H9 (cell line): ENCODE measurements at regions not wholly inside any gene's neighbourhood (a gene's known extent, or its start where the extent isn't known, plus 50 kb on each side); places are given as distances from the start of the nearest gene placed in this dataset.

ENCODE experiments used
- DNase-seq: peaks from one replicate; pipeline ENCODE4 v3.0.0-alpha.2; 2017
- H2AFZ ChIP-seq: one replicate; pipeline ENCODE4 v1.6.1; 2013; ENCODE audit warnings: mild to moderate bottlenecking, low read length, control low read depth, moderate library complexity
- H2AK5ac ChIP-seq: 2 replicates; pipeline ENCODE4 v1.6.1; 2013; ENCODE audit warnings: low read length, control low read depth, mixed read lengths; ENCODE audit not compliant: insufficient read length
- H2BK120ac ChIP-seq: one replicate; pipeline ENCODE4 v1.6.1; 2013; ENCODE audit warnings: low read depth, mild to moderate bottlenecking, low read length, control low read depth, inconsistent platforms; ENCODE audit not compliant: poor library complexity, severe bottlenecking
- H2BK12ac ChIP-seq: 2 replicates; pipeline ENCODE4 v1.6.1; 2013; ENCODE audit warnings: low read length, control low read depth, mixed read lengths, low read depth; ENCODE audit not compliant: insufficient read length
- H2BK15ac ChIP-seq: 2 replicates; pipeline ENCODE4 v1.6.1; 2013; ENCODE audit warnings: low read depth, low read length, control low read depth
- H2BK20ac ChIP-seq: one replicate; pipeline ENCODE4 v1.6.1; 2013; ENCODE audit warnings: low read depth, mild to moderate bottlenecking, low read length, control low read depth, inconsistent platforms; ENCODE audit not compliant: poor library complexity, severe bottlenecking
- H2BK5ac ChIP-seq: 2 replicates; pipeline ENCODE4 v1.6.1; 2013; ENCODE audit warnings: low read length, control low read depth, mixed read lengths; ENCODE audit not compliant: insufficient read length
- H3K14ac ChIP-seq: 2 replicates; pipeline ENCODE4 v1.6.1; 2013; ENCODE audit warnings: low read length, control low read depth; ENCODE audit not compliant: insufficient read depth
- H3K18ac ChIP-seq: 2 replicates; pipeline ENCODE4 v1.6.1; 2013; ENCODE audit warnings: low read depth, mild to moderate bottlenecking, mixed read lengths, low read length, control low read depth; ENCODE audit not compliant: insufficient read length
- H3K23ac ChIP-seq: 2 replicates; pipeline ENCODE4 v1.6.1; 2013; ENCODE audit warnings: low read length, control low read depth, mixed read lengths, low read depth; ENCODE audit not compliant: insufficient read length
- H3K23me2 ChIP-seq: 2 replicates; pipeline ENCODE4 v1.6.1; 2013; ENCODE audit warnings: low read depth, mild to moderate bottlenecking, mixed read lengths, low read length, control low read depth; ENCODE audit not compliant: insufficient read length, poor library complexity, severe bottlenecking
- H3K27ac ChIP-seq: 2 replicates; pipeline ENCODE4 v1.5.1; 2013; ENCODE audit warnings: low read length, control low read depth, mixed read lengths, low read depth; ENCODE audit not compliant: insufficient read length
- H3K27me3 ChIP-seq: 2 replicates; pipeline ENCODE4 v1.6.1; 2013; ENCODE audit warnings: low read length, control low read depth, inconsistent platforms; ENCODE audit not compliant: insufficient read depth
- H3K4ac ChIP-seq: 2 replicates; pipeline ENCODE4 v1.6.1; 2013; ENCODE audit warnings: low read depth, mild to moderate bottlenecking, control low read depth, inconsistent platforms, low read length, moderate library complexity
- H3K4me1 ChIP-seq: 2 replicates; pipeline ENCODE4 v1.6.1; 2013; ENCODE audit warnings: low read length, control low read depth, inconsistent platforms; ENCODE audit not compliant: insufficient read depth
- H3K4me2 ChIP-seq: 2 replicates; pipeline ENCODE4 v1.6.1; 2013; ENCODE audit warnings: low read length, control low read depth, mixed read lengths; ENCODE audit not compliant: insufficient read length, insufficient read depth
- H3K56ac ChIP-seq: 2 replicates; pipeline ENCODE4 v1.6.1; 2013; ENCODE audit warnings: low read depth, mild to moderate bottlenecking, mixed read lengths, low read length, control low read depth; ENCODE audit not compliant: insufficient read length
- H3K79me1 ChIP-seq: 2 replicates; pipeline ENCODE4 v1.6.1; 2013; ENCODE audit warnings: low read depth, mild to moderate bottlenecking, moderate library complexity, low read length, control low read depth, inconsistent platforms; ENCODE audit not compliant: insufficient read depth, poor library complexity, severe bottlenecking
- H3K79me2 ChIP-seq: 2 replicates; pipeline ENCODE4 v1.6.1; 2013; ENCODE audit warnings: low read length, control low read depth, inconsistent platforms; ENCODE audit not compliant: insufficient read depth
- H3K9ac ChIP-seq: 2 replicates; pipeline ENCODE4 v1.6.1; 2013; ENCODE audit warnings: low read length, control low read depth, mixed read lengths; ENCODE audit not compliant: insufficient read length; ENCODE audit errors: extremely low read depth
- H3K9me3 ChIP-seq: one replicate; pipeline ENCODE4 v1.6.1; 2013; ENCODE audit warnings: low read depth, low read length, inconsistent platforms; ENCODE audit not compliant: control insufficient read depth
- H3T11ph ChIP-seq: one replicate; pipeline ENCODE4 v1.6.1; 2013; ENCODE audit warnings: mild to moderate bottlenecking, low read length, control low read depth, inconsistent platforms
- H4K20me1 ChIP-seq: one replicate; pipeline ENCODE4 v1.6.1; 2013; ENCODE audit not compliant: control insufficient read depth, insufficient read length, insufficient read depth
- H4K5ac ChIP-seq: 2 replicates; pipeline ENCODE4 v1.6.1; 2013; ENCODE audit warnings: low read depth, mild to moderate bottlenecking, mixed read lengths, low read length, control low read depth; ENCODE audit not compliant: insufficient read length
- H4K8ac ChIP-seq: replicated peaks from 2 replicates; pipeline ENCODE4 v1.6.1; 2013; ENCODE audit warnings: low read length, control low read depth, mixed read lengths, low read depth; ENCODE audit not compliant: insufficient read length
- H4K91ac ChIP-seq: 2 replicates; pipeline ENCODE4 v1.6.1; 2013; ENCODE audit warnings: low read depth, mild to moderate bottlenecking, moderate library complexity, mixed read lengths, low read length, control low read depth; ENCODE audit not compliant: insufficient read length
- H3K27ac Mint-ChIP-seq, 3 experiments: 2 replicates in 2 of 3; 3 replicates in 1 of 3; pipeline ENCODE4 v1.8.0; 2020 to 2021; ENCODE audit warnings: mixed read lengths in 3 of 3, mild to moderate bottlenecking in 1 of 3, moderate library complexity in 1 of 3
- H3K27me3 Mint-ChIP-seq: 2 replicates; pipeline ENCODE4 v1.8.0; 2021; ENCODE audit warnings: low read depth, mild to moderate bottlenecking, moderate library complexity, mixed read lengths
- H3K36me3 Mint-ChIP-seq, 3 experiments: 2 replicates in 2 of 3; 3 replicates in 1 of 3; pipeline ENCODE4 v1.8.0; 2020 to 2021; ENCODE audit warnings: low read depth in 3 of 3, mixed read lengths in 3 of 3; ENCODE audit not compliant: insufficient read depth in 1 of 3
- H3K4me1 Mint-ChIP-seq, 2 experiments: 2 replicates each; pipeline ENCODE4 v1.8.0; 2020; ENCODE audit warnings: mixed read lengths in 2 of 2
- H3K4me3 Mint-ChIP-seq, 2 experiments: 2 replicates in 1 of 2; 3 replicates in 1 of 2; pipeline ENCODE4 v1.8.0; 2020 to 2021; ENCODE audit warnings: mild to moderate bottlenecking in 2 of 2, mixed read lengths in 2 of 2, moderate library complexity in 1 of 2
- H3K9me3 Mint-ChIP-seq, 2 experiments: 2 replicates in 1 of 2; 3 replicates in 1 of 2; pipeline ENCODE4 v1.8.0; 2020; ENCODE audit warnings: mild to moderate bottlenecking in 2 of 2, mixed read lengths in 2 of 2, moderate library complexity in 1 of 2
- CTCF ChIP-seq: fragments of 200-600 bp; sonication (generic); conservative IDR thresholded peaks from 3 replicates; pipeline ENCODE4 v1.8.0; 2021; ENCODE audit warnings: antibody characterized with exemption, mild to moderate bottlenecking
- WGBS: extraction: QIAGEN DNeasy Blood & Tissue Kit; methylation state at CpG from one replicate; pipeline ENCODE4 v1.1.7; 2013; ENCODE audit warnings: missing lambda C conversion rate, low lambda C conversion rate, mixed read lengths; ENCODE audit not compliant: insufficient read length; ENCODE audit errors: extremely low coverage; 5-methylcytosine and 5-hydroxymethylcytosine counted together

- Mint-ChIP-seq H3K4me3 (no peak overlapping the region), H3K27ac (no peak overlapping the region), H3K36me3 (peaks cover 18 to 30% (median 19%) of the 10 kb centered on the region in 3 experiments), H3K27me3 (no peaks in the 10 kb centered on the region), H3K4me1 (no peaks in the 10 kb centered on the region), H3K9me3 (peaks cover 26 to 27% of the 10 kb centered on the region in 2 experiments)
- no peak overlapping the region for H3T11ph ChIP-seq
- H3K27me3 ChIP-seq, result no peaks in the 10 kb centered on the region
- H4K5ac ChIP-seq, result no peak overlapping the region
- no peak overlapping the region for H2BK120ac ChIP-seq
- H3K4me1 ChIP-seq, result no peaks in the 10 kb centered on the region
- WGBS, result no CpG with 5 or more reads among the region's 4 CpGs
- no peak for DNase-seq
- no peak overlapping the region for H2AFZ ChIP-seq
- no peaks in the 10 kb centered on the region for H3K79me2 ChIP-seq
- no peaks in the 10 kb centered on the region for H3K79me1 ChIP-seq
- H4K20me1 ChIP-seq, result no peaks in the 10 kb centered on the region
- no peaks in the 10 kb centered on the region for H3K23me2 ChIP-seq
- TF ChIP-seq CTCF, result no peak
- no peak overlapping the region for H4K8ac ChIP-seq
- H3K4ac ChIP-seq, result no peak overlapping the region
- H2BK12ac ChIP-seq, result no peak overlapping the region
- H3K27ac ChIP-seq, result no peak overlapping the region
- H3K18ac ChIP-seq, result no peak overlapping the region
- H3K4me2 ChIP-seq, result no peak overlapping the region
- H3K14ac ChIP-seq, result no peak overlapping the region
- no peak overlapping the region for H2AK5ac ChIP-seq
- H2BK5ac ChIP-seq, result no peak overlapping the region
- no peak overlapping the region for H3K9ac ChIP-seq
- H2BK20ac ChIP-seq, result no peak overlapping the region
- H4K91ac ChIP-seq, result no peak overlapping the region
- no peak overlapping the region for H2BK15ac ChIP-seq
- no peak overlapping the region for H3K23ac ChIP-seq
- H3K9me3 ChIP-seq, result no peaks in the 10 kb centered on the region
- H3K56ac ChIP-seq, result no peak overlapping the region
Measured at GRCh38 chr12:58513301-58513834, 406.9 kb downstream of the LRIG3 start.
